ENCODE measurements at regions not wholly inside any gene's neighbourhood (a gene's known extent, or its start where the extent isn't known, plus 50 kb on each side); places are given as distances from the start of the nearest gene placed in this dataset.

DNA sequence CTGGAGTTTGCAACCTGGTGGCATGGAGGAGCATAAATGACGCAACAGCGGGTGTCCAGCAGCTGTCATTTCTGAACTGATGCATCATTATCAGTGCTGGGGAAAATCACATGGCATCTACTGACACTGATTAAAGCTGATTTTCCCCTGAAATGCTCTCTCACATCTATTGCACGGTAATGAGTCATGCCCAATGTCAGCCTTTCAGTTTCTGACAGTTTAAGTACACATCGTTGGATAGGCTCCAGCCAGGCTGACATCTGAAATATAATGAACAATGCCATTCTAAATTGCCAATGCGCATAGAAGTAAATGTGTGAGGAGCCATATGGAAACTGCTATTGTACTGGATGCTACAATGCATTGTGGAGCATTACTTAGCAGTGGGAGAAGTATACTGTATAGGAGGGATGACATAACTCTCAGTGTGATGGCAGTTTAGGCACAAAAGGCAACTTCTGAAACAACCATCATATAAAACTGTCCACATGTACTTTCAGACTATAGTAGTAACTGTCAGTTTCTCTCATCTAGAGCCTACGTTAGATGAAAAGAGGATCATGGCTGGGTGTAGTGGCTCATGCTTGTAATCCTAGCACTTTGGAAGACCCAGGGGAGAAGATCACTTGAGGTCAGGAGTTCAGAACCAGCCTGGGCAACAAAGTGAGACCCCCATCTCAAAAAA lies 389.3 kb upstream of the DMAC1 start:
- DNase-seq = no peak

DNA sequence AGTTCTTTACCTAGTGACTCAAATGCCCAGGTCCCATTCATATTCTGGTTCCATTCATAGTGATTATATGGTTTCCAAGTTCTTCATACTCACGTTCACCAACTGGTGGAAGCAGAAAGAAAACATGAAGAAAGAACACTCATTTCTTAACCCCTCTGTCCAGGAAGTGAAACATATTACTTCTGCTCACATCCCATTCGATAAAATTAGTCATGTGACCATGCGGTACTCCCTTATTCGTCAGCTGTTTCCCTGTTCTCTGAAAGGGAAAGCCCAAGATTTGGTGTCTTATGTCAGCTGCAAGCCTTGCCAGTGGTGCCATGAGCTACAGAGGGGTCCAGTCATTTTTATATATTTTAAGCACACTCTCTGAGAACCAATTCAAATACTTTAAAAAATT lies 387.0 kb upstream of the DMAC1 start:
- DNase-seq = no peak

DNA sequence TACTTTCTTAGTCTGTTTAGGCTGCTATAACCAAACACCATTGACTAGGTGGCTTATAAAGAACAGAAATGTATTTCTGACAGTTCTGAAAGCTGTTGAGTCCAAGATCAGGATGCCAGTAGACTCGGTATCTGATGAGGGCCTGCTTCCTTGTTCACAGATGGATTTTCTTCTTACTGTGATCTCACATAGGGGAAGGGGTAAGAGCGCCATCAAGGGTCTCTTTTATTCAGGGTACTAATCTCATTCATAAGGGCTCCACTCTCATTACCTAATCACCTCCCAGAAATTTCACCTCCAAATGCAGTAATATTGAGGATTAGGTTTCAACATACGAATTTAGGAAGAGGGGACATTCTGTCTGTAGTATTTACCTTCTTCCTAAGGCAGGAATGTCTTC lies 384.0 kb upstream of the DMAC1 start:
- no peak for DNase-seq

DNA sequence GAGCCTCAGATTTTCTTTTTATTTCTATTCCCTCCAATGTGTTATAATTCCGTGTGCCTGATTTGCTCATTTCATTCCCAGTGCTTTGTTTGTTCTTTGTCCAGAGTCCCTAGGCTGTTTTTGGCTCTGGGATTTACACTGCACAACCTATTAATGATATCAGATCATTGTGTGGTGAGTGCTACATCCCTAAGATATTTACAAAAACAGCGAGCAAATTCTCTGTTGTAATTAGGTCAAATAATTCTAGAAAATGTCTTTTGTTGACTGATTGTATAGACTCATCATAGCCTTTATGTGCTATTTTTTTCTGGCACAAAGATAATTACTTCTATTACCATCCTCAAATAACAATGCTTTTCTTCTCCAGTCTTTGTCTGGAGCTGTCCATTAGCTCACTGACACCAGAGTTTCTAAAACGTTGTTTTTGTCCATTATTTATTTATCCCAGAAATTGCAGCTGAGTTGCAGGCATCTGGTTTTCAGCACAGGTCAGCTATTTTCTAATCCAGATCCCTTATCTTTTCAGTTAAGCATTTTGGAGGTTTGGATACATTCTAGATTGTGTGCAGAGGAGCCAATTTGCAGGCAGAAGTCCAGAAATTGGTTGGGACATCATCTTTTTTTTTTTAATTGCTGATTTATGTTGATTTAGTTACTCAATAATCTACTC lies 379.9 kb upstream of the DMAC1 start:
- DNase-seq = no peak

DNA sequence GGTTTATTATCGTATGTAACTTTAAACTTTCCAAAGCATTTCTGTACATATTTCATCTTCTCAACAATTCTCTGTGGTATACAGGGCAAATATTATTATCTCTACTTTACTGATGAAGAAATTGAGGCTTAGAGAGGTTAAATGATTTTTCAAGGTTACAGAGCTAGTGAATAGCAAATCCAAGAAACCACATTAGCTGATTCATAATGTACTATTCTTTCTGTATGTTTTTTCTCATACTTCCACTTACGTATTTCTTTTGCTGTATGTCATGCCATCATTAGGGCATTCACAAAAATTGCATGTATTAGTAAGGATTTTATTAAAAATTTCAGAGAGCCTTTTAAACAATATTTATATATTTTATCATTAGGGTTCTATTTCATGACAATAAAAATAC lies 372.4 kb upstream of the DMAC1 start:
- DNase-seq = no peak

DNA sequence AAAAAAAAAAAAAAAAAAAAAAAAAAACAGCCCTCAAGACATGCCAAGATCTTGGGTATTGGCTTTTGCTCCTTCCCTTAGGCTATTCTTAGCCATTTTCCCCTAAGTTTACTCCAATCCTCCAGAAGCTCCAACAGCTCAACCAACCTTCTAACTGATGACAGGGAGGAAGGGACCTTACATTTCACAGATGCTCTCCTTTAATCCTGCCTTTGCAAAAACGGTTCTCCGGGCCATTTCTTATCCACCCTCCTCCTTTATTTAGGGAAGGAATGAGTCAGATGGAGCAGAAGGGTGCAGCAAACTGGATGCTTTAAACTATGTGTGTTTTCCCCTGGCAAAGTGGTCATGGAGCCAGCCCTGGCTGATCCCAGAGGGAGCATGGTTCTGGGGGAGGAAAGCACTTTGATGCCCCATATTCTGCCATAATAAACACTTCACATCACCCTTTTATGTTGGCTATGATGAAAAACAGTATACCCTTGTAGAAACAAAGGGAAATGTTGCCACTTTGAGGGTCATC lies 369.4 kb upstream of the DMAC1 start:
- no peak for DNase-seq

DNA sequence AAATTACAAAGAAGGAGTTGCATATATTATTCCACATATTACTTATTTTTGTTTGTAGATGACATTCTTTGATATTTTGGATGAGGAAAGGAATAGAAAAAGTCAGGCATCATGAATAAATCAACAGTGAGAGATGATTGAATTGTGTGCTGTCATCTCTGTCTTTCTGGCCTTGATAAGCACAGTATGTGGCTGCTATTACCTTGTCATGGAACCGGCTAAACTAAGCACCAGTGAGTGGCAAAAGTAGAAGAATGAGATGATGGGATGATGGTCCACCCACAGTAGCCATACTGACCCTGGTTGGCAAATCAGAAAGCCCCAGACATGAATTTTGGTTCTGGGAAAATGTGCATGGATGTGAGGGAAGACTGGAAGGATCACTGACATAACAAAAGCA lies 361.2 kb upstream of the DMAC1 start:
- no peak for DNase-seq

DNA sequence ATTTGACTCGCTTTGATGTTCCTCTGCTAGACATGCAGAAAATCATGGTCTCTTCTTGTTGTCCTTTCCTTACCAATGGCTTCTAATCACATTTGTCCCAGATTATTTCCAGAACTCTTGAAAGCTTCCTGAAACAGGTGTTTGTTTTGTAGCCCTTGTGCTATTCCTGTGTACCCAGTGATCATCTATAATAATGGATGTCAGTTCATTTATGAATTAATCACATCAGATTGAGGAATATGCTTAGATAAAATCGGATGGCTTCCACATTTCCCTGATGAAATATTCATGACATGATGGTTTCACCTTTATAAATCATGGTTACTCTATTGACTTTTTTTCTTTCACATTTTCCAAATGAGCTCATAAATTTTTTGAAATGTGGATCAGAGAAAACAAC lies 359.0 kb upstream of the DMAC1 start:
- no peak for DNase-seq

DNA sequence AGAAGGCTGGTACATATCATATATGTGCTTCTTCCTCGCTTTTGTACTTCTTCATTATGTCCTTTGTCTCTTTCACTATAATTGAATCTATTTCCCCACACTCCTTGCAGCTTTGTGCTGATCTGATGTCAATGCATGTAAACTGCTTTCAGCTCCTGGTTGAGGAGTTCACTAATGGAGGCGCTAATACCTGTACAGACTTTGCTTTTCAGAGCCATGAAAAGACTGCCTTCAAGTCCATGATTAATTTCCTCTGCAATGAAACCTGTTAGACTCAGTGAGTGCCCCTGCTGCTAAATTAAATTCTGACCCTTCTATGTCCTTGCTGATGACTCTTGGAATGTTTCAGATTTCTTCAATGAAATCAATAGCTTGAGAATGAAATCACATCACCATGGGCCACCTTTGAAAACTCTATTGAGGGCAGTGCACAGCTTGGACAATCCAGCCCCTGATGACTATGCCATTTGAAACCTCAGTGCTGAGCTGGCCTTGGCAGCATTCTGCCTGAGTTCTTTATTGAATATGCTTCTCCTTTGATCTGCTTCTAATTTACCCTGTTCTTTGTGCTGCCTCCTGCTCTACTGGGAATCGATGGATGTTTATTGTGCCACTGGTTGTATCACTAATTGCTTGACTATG lies 358.2 kb upstream of the DMAC1 start:
- no peak for DNase-seq

DNA sequence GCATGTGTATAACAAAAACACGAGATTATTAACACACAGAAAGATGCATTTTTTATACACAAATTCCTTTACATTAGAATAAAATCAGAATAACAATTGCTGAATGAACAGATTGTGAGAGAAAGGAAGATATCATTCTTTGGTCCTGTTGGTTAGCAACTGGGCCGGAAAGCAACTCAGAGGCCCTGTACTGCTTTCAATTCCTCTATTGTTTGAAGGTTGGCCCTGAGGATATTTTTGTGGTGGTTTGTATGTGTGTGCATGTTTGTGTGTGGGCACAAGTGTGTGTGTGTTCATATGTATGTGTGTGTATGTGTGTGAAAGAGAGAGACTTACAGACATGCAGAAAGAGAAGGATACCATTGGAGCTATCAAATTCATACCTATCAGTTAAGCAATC lies 356.8 kb upstream of the DMAC1 start:
- DNase-seq = no peak

DNA sequence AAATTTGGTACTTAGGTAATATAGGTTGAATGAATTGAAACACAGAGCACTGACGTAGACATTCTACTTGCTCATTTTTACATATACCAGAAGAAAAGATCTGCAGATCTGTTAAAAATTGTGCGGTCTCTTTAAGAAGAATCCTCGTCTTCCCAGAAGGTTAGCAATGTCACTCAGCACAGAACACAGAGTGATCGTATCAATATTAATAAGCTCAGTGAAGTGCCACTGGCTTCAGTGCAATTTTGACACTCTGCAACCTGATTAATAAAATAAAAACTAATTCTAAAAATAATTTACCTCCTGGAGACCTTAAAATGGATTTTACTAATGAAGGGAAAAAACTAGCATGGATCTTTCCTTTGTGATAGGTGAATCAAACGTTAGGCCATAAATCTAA lies 356.1 kb upstream of the DMAC1 start:
- DNase-seq = no peak

DNA sequence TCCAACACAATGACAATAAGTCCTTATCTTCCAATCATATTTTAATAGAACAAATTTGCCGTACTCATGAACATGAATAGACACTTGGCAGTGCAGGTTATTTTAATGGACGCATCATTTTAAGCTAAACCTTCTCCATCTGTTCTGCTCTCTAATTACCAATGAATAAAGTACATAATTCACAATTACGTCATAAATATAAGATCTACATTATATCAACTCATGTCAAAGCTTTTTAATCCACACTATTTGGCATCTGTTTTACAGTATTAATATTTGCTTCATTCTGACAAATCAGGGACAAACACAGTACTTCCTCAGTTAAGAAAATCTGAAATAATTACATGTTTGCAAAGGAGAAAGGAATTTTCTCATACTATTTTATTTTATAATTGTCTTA lies 344.1 kb upstream of the DMAC1 start:
- no peak for DNase-seq

DNA sequence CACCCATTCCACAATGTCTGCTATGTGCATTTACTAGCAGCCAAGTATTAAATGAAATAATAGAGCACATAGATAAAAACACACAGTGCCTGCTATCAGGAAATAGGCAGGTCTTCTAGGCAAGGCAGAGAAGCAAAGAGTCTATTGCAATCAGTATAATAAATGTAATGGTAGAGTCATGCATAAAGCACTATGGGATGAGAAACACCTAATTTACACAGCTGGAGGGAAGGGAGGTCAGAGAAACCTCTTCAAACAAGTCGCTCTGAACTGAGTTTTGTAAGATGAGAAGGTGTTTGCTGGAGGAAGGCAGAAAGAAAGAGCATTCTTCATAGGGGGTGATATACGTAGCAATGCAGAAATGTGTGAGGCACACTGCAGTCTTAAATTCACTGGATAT lies 341.0 kb upstream of the DMAC1 start:
- no peak for DNase-seq

DNA sequence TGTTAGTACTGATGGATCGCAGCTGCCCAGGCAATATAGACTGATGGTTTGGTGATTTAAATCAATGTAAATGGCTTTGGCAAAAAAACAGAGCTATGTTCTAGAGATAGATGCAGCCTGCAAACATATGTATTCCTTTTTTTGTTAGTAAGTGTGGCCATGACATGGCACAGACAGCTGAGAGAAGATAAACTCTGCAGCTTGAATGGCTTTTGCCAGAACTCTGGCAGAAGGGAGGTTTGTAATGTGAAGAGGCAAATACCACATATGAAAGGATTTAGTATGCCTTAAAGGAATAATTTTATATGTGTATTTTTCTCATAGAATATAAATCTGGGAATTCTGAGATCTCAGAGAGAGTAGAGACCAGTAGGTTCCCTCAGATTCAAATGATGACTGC lies 340.2 kb upstream of the DMAC1 start:
- no peak for DNase-seq

DNA sequence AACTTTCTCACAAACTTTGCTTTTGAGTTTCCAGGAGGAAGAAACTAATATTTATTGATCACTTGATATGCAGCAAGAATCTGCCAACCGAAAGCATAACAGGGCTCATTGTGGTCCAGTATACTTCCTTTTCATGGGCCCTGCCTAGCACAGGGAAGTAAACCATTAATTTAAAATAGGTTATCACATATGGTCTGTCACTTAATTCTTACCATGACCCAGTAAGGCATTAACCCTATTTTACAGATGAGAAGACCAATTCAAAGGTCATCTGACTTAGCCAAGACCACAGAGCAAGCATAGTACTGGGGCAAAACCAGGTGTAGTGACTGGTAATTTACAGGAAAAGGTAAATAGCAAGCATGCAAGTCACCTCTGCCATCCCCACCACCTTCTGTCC lies 336.9 kb upstream of the DMAC1 start:
- no peak for DNase-seq

DNA sequence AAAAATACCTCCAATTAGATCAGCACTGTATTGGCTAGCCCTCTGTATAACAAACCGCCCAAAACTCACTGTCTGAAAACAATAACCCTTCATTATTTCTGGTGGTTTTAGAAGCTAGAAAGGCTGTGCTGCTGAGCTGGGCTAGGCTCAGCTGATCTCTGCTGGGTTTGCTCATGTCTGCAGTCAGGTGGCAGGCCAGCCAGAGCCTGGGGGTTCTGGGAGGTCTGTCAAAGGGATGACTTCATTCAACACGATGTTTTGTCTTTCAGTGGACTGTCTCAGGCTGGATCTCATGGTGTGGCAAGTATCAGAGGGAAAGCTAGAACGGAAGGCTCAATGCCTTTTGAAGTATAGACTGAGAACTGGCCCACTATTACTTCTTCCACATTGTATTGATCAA lies 335.1 kb upstream of the DMAC1 start:
- DNase-seq = no peak

DNA sequence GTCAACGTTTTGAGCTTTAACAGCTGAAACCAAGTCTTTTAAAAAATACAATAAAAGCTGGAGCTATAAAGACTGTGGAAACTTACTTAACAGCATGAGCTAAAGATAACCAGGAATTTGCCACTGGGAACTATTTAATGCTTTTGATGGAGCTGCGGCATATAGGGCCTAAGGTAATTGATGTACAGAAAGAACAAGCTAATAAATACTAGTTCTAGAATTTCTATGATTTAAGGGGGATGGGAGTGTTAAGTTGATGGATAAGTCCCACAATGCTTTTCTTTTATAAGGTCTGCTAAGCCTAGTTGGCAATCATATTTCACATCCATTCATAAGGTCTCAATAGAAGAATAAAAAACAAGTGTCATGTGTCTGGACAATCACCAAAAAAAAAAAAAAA lies 334.0 kb upstream of the DMAC1 start:
- no peak for DNase-seq

DNA sequence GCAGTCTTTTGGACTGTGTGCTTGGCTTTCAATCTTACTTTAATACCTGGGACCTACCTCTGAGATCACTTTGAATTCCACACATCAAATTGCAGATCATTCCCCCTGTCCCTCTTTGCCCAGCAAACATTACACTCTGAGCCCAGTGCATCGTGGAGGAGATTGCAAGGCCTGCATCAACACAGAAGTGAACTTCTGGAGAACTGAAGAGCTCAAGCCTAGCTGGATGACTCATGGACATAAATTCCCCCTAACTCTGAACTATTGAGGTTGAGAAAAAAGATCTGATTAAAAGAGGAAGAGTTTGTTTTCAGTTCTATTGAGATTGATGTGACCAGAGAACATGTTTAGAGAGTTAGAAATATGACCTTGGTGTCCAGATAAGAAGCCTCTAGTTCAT lies 316.0 kb upstream of the DMAC1 start:
- no peak for DNase-seq

DNA sequence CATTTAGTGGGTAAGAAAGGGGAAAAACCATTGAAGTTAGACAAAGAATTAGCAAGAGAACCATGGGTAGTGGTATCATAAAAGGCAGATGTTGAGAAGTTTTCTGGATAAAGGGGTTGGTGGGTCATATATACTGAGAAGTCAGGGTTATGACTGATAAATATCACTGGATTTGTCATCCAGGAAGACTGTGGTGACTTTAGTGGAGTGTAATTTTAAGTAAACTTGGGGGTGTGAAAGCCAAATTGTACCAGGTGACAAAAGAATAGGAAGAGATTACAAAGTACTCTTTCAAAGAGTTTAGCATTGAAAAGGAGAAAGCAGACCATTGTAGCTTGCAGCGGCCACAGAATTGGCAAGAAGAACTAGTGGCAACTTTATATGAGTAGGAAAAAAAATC lies 315.2 kb upstream of the DMAC1 start:
- DNase-seq = no peak

DNA sequence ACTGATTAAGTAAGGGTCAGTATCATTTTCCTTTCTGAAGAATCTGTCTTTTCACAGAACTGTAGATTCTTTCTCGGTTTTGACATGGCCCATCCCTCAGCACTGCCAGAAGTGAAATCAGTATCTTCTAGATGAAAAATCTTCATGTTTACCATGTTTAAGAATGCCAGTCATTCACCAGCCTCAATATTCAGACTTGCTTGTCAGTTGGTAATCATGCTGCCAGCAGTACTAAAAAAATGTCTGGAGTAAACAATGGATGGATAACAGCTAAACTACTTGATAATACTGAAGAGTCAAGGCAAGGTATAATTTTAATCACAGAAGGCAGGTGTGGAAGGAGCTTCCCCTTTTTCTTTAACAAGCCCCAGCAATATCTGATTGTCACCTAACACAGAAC lies 306.8 kb upstream of the DMAC1 start:
- no peak for DNase-seq

DNA sequence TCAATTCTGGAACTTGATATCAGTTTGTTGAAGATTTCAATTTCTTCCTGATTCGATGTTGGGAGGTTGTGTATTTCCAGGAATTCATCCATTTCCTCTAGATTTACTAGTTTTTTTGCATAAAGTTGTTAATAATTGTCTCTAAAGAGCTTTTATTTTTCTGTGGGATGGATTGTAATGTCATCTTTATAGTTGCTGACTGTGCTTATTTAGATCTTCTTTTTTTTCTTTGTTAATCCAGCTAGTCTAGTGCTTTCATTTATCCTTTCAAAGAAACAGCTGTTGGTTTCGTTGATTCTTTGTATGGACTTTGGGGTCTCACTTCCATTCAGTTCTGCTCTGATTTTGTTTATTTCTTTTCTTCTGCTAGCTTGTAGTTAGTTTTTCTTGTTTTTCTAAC lies 302.0 kb upstream of the DMAC1 start:
- no peak for DNase-seq

DNA sequence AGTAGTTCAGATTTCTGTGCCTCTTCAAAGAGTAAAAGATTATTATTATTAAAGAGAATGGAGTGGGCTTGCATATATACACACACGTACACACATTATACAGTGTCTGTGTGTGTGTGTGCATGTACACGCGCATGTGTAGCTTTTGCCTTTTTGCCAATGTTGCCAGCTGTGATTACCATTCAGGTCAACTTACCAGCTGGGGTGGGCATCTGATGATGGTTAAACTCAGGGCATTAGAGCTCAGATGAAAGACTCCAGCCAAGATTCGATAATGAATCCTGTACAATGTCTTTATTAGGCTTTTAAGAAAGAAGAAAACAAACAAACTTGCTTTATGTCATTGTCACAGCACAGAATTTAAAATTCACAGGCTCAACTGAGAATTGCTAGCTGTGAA lies 296.5 kb upstream of the DMAC1 start:
- DNase-seq = no peak

DNA sequence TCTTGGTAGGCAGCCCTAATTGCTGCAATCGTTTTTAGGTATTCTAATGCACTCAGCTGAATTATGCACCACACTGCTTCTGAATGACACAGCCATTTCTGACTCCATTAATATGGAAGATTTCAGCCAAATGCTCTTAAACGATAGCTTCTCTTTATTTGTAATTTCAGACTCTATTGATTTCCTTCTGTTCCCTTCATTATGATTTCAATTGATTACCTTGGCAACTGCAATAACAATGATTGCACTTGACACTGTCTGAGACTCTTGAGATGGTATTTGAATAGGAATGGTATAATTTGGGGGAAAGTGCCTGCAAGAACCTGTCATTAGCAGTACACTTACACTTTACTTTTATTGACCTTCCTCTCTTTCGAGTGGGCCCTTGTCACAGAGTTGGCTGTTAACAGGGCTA lies 296.1 kb upstream of the DMAC1 start:
- DNase-seq = no peak

DNA sequence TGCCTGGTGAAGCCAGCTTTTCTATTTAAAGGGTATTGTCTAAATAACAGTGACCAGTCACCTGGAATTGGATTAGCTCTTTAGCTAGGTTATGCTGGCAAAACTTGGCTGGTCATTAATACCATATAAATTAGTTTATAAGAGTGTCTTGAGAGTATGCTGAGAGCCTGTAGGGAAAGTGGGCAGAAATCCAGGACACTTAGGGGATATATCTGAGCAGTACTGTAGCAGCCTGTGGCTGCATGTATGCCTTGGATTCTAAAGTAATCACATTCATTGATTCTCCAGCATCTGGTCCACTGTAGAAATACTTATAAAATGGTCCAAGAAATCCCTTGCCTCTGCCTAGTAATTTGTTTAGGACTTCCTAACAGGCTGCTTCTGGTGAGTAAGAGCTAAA lies 288.9 kb upstream of the DMAC1 start:
- DNase-seq = no peak
